ENCODE measurements at regions not wholly inside any gene's neighbourhood (a gene's known extent, or its start where the extent isn't known, plus 50 kb on each side); places are given as distances from the start of the nearest gene placed in this dataset.

GRCh38 chr2:201568217-201568820 lies 75.0 kb downstream of the TMEM237 start:
- TF ChIP-seq ARNT (IDR thresholded peaks at IDR 0.05) (no peak), ZNF384 (IDR thresholded peaks at IDR 0.05) (no peak), HDGF (IDR thresholded peaks at IDR 0.05; ENCODE audit: borderline replicate concordance) (no peak), FOXK2 (IDR thresholded peaks at IDR 0.05) (no peak), PKNOX1 (IDR thresholded peaks at IDR 0.05) (no peak), FOXA1 (IDR thresholded peaks at IDR 0.05) (no peak), LEF1 (IDR thresholded peaks at IDR 0.05; ENCODE audit: borderline replicate concordance) (no peak), FOXM1 (IDR thresholded peaks at IDR 0.05; ENCODE audit: borderline replicate concordance) (no peak), SP1 (IDR thresholded peaks at IDR 0.05) (no peak), CTBP1 (IDR thresholded peaks at IDR 0.05; ENCODE audit: borderline replicate concordance) (no peak), L3MBTL2 (conservative IDR thresholded peaks at IDR 0.05) (no peak), BHLHE40 (IDR thresholded peaks at IDR 0.05; ENCODE audit: borderline replicate concordance) (no peak), SUZ12 (IDR thresholded peaks at IDR 0.05) (no peak), NFRKB (IDR thresholded peaks at IDR 0.05) (no peak), ELF4 (IDR thresholded peaks at IDR 0.05) (no peak)
- ChIA-PET CTCF (no interaction called here), POLR2A (no interaction called here)
- DNase-seq (ENCODE audit: extremely low spot score), result no peak

GRCh38 chr2:201559067-201559710 lies 84.1 kb downstream of the TMEM237 start:
- CTCF ChIA-PET, result no interaction called here
- POLR2A ChIA-PET, result no interaction called here
- no peak for DNase-seq (ENCODE audit: extremely low spot score)
- no peak for TF ChIP-seq SP1 (IDR thresholded peaks at IDR 0.05)
- no peak for TF ChIP-seq CTBP1 (IDR thresholded peaks at IDR 0.05; ENCODE audit: borderline replicate concordance)
- no peak for TF ChIP-seq FOXK2 (IDR thresholded peaks at IDR 0.05)
- no peak for TF ChIP-seq PKNOX1 (IDR thresholded peaks at IDR 0.05)
- TF ChIP-seq LEF1 (IDR thresholded peaks at IDR 0.05; ENCODE audit: borderline replicate concordance), result no peak
- TF ChIP-seq BHLHE40 (IDR thresholded peaks at IDR 0.05; ENCODE audit: borderline replicate concordance), result no peak
- no peak for TF ChIP-seq TARDBP (IDR thresholded peaks at IDR 0.05)
- no peak for TF ChIP-seq FOXM1 (IDR thresholded peaks at IDR 0.05; ENCODE audit: borderline replicate concordance)
- TF ChIP-seq HDGF (IDR thresholded peaks at IDR 0.05; ENCODE audit: borderline replicate concordance), result no peak
- no peak for TF ChIP-seq NFRKB (IDR thresholded peaks at IDR 0.05)
- TF ChIP-seq SUZ12 (IDR thresholded peaks at IDR 0.05), result no peak
- no peak for TF ChIP-seq ELF4 (IDR thresholded peaks at IDR 0.05)
- TF ChIP-seq ZNF384 (IDR thresholded peaks at IDR 0.05), result no peak
- TF ChIP-seq FOXA1 (IDR thresholded peaks at IDR 0.05), result no peak
- no peak for TF ChIP-seq ARNT (IDR thresholded peaks at IDR 0.05)
- no peak for TF ChIP-seq L3MBTL2 (conservative IDR thresholded peaks at IDR 0.05)

GRCh38 chr2:201558665-201559064 lies 84.6 kb downstream of the TMEM237 start:
- ChIA-PET POLR2A (no interaction called here), CTCF (no interaction called here)
- TF ChIP-seq FOXM1 (IDR thresholded peaks at IDR 0.05; ENCODE audit: borderline replicate concordance) (no peak), SP1 (IDR thresholded peaks at IDR 0.05) (no peak), SUZ12 (IDR thresholded peaks at IDR 0.05) (no peak), ARNT (IDR thresholded peaks at IDR 0.05) (no peak), PKNOX1 (IDR thresholded peaks at IDR 0.05) (no peak)
- no peak for DNase-seq (ENCODE audit: extremely low spot score)

DNA sequence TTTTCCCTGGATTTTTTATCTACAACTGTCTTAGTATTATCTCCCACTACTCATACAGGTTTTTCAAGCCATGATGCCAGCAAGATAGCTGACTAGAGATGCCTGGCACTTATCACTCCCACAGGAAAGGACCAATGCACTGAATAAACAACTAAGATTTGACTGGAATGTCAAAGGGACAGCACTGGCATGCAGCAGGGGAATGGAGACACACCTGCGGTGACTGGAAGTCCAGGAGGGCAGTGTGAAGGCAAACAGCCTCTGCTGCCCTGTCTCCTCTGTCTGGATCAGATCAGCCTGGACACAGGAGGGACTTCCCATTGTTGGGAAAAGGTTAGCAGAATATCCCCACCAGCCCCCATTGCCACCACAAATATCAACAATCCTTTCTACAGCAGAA lies 85.1 kb downstream of the TMEM237 start:
- ChIA-PET POLR2A (no interaction called here), CTCF (interaction anchor here (0.5 kb wide), 1 partner anchor 7 kb away, joined by 3 read pairs; no protein-coding TSS in a partner anchor)
- no peak for TF ChIP-seq SUZ12 (IDR thresholded peaks at IDR 0.05)
- no peak for DNase-seq (ENCODE audit: extremely low spot score)

- TF ChIP-seq BHLHE40 (IDR thresholded peaks at IDR 0.05; ENCODE audit: borderline replicate concordance), result no peak
- no peak for TF ChIP-seq FOXK2 (IDR thresholded peaks at IDR 0.05)
- no peak for TF ChIP-seq CTBP1 (IDR thresholded peaks at IDR 0.05; ENCODE audit: borderline replicate concordance)
- no peak for TF ChIP-seq FOXA1 (IDR thresholded peaks at IDR 0.05)
- TF ChIP-seq ELF4 (IDR thresholded peaks at IDR 0.05), result no peak
- ChIA-PET POLR2A (no interaction called here), CTCF (no interaction called here)
- DNase-seq (ENCODE audit: extremely low spot score), result no peak
Observed at GRCh38 chr2:201551901-201552300, 91.4 kb downstream of the TMEM237 start.

DNA sequence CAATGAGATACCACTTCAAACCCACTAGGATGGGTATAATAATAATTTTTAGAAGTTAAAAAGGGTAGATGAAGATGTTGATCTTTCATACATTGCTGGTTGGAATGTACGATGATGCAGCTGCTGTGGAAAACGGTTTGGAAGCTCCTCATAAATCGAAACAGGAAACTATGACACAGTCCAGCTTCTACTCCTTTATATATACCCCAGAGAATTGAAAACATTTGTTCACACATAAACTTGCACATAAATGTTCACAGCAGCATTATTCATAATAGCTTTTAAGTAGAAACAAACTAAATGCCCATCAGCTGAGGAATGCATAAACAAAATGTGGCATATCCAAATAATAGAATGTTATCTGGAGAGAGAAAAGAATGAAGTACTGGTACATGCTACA lies 95.0 kb downstream of the STRADB start:
- TF ChIP-seq ELF4 (IDR thresholded peaks at IDR 0.05) (no peak), CTBP1 (IDR thresholded peaks at IDR 0.05; ENCODE audit: borderline replicate concordance) (no peak), PKNOX1 (IDR thresholded peaks at IDR 0.05) (no peak), TARDBP (IDR thresholded peaks at IDR 0.05) (no peak), ARNT (IDR thresholded peaks at IDR 0.05) (no peak), FOXM1 (IDR thresholded peaks at IDR 0.05; ENCODE audit: borderline replicate concordance) (no peak), FOXA1 (IDR thresholded peaks at IDR 0.05) (no peak), FOXK2 (IDR thresholded peaks at IDR 0.05) (no peak), BHLHE40 (IDR thresholded peaks at IDR 0.05; ENCODE audit: borderline replicate concordance) (no peak), SP1 (IDR thresholded peaks at IDR 0.05) (no peak), ZNF384 (IDR thresholded peaks at IDR 0.05) (no peak), HDGF (IDR thresholded peaks at IDR 0.05; ENCODE audit: borderline replicate concordance) (no peak), L3MBTL2 (conservative IDR thresholded peaks at IDR 0.05) (no peak), LEF1 (IDR thresholded peaks at IDR 0.05; ENCODE audit: borderline replicate concordance) (no peak)

More for the DNA sequence above, 95.0 kb downstream of the STRADB start:
- DNase-seq (ENCODE audit: extremely low spot score), result no peak
- POLR2A ChIA-PET, result no interaction called here
- CTCF ChIA-PET, result no interaction called here
